ENCODE measurements at regions not wholly inside any gene's neighbourhood (a gene's known extent, or its start where the extent isn't known, plus 50 kb on each side); places are given as distances from the start of the nearest gene placed in this dataset.

GRCh38 chr18:78913395-78913794 is 66.2 kb upstream of the SALL3 start:
- no peak for TF ChIP-seq CTCF (conservative IDR thresholded peaks at IDR 0.05; ENCODE audit: low read length)
- TF ChIP-seq EZH2phosphoT487 (IDR thresholded peaks at IDR 0.05; ENCODE audit: borderline replicate concordance, low read depth, low read length): no peak
